Middle frontal gyrus (tissue), 1 donor: ENCODE measurements at regions not wholly inside any gene's neighbourhood (a gene's known extent, or its start where the extent isn't known, plus 50 kb on each side); places are given as distances from the start of the nearest gene placed in this dataset.
"Not testable (repeated sequence)": the region's sequence is repeated elsewhere in the genome, so short reads cannot be mapped to it uniquely, and the experiment has no call there.

ENCODE experiments used
- DNase-seq: peaks from one replicate; pipeline ENCODE4 v3.0.0-alpha.2; 2015; ENCODE audit warnings: low spot score; ENCODE audit errors: extremely low spot score

DNA sequence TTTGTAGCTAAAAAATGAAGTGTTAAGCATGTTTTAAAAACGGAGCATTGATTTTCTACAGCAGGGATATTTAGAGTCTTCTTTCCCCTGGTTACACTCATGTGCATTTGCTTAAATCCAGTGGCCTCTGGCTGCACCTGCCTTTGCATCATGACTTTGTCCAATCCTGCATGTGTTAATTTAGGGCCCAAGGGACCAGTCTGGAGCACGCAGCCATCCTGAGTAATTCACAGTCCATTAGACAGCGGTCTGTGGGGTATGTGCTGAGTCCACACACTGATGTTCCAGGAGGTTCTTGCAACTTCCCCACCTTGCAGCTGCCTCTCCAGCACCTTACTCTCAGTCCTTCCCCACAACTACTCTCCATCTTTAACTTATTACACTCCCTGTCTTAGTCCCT lies 60.7 kb upstream of the DPP6 start:
- not testable (repeated sequence) for DNase-seq

DNA sequence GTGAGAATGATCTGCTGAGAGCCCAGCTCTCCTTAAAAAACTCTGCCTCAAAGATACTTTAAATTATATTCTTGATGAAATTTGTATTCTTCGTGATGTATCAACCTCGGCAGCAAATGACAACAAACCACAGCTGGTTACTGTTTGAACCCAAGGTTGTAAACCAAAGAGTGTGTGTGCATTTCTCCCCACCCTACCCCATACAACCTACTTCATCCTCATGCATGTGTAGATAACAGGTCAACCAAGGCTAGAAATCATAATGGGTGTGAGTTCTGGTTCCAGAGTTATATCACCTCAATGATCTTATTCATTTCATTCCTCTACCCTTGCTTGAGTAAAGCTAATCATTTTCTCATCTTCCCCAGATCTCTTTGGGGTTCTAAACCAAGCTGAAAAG lies 58.8 kb upstream of the DPP6 start:
- not testable (repeated sequence) for DNase-seq

GRCh38 chr7:153998896-153999295 lies 53.3 kb upstream of the DPP6 start:
- DNase-seq, result not testable (repeated sequence)
